B cell (primary cell): ENCODE measurements at regions not wholly inside any gene's neighbourhood (a gene's known extent, or its start where the extent isn't known, plus 50 kb on each side); places are given as distances from the start of the nearest gene placed in this dataset.

Source experiments
- ATAC-seq: fragments of 200-7000 bp; cut with Tn5 transposase; one replicate; pipeline ENCODE4 v1.10.0; 2021; ENCODE audit warnings: low read depth, mild to moderate bottlenecking, moderate number of reproducible peaks, moderate library complexity
- CTCF ChIA-PET: fragments of 350-600 bp; sonication (Branson Sonifier 250); formaldehyde crosslinking; loops from one replicate; lab custom pipeline; 2021; ENCODE audit warnings: antibody characterized with exemption, inconsistent platforms; lab: Charles Lee
- POLR2A ChIA-PET: fragments of 350-600 bp; sonication (Branson Sonifier 250); formaldehyde crosslinking; loops from one replicate; lab custom pipeline; 2021; ENCODE audit warnings: antibody characterized with exemption; lab: Charles Lee
- DNase-seq: peaks from one replicate; pipeline ENCODE4 v3.0.0; 2013
- H2AFZ ChIP-seq: 2 replicates; pipeline ENCODE4 v1.6.1; 2012; ENCODE audit warnings: mild to moderate bottlenecking, low read depth, low read length; ENCODE audit not compliant: insufficient read depth, poor library complexity, severe bottlenecking
- H3K27ac ChIP-seq, 2 donors: 1 replicate in 1 of 2; 2 replicates in 1 of 2; pipeline ENCODE4 v1.5.1; 2012 to 2013; ENCODE audit warnings: low read length in 2 of 2, mild to moderate bottlenecking in 2 of 2, moderate library complexity in 1 of 2
- H3K27me3 ChIP-seq, 4 experiments: fragments of 200-600 bp in 1 of 4; sonication (generic) in 1 of 4; replicated peaks in 1 of 4; 1 replicate in 2 of 4; 2 replicates in 2 of 4; pipeline versions ENCODE4 v1.6.1 to v1.7.0; 2013 to 2016; ENCODE audit warnings: low read length in 3 of 4, mild to moderate bottlenecking in 2 of 4, mixed read lengths in 1 of 4, moderate library complexity in 1 of 4; ENCODE audit not compliant: insufficient read depth in 4 of 4, control insufficient read depth in 3 of 4; ENCODE audit errors: control extremely low read depth in 1 of 4
- H3K36me3 ChIP-seq, 2 experiments: replicated peaks in 1 of 2; 1 replicate in 1 of 2; 2 replicates in 1 of 2; pipeline versions ENCODE4 v1.6.1 to v1.7.1; 2013; ENCODE audit warnings: low read length in 1 of 2; ENCODE audit not compliant: insufficient read depth in 2 of 2, control insufficient read depth in 1 of 2; ENCODE audit errors: control extremely low read depth in 1 of 2, extremely low read depth in 1 of 2
- H3K4me1 ChIP-seq, 2 donors: fragments of 200-600 bp in 1 of 2; sonication (generic) in 1 of 2; 1 replicate in 1 of 2; 2 replicates in 1 of 2; pipeline versions ENCODE4 v1.5.1 to v1.6.1; 2013 to 2017; ENCODE audit warnings: low read length in 2 of 2; ENCODE audit not compliant: control insufficient read depth in 2 of 2, insufficient read depth in 2 of 2
- H3K4me2 ChIP-seq: replicated peaks from 2 replicates; pipeline ENCODE3; 2012; ENCODE audit warnings: mild to moderate bottlenecking, low read depth, low read length; ENCODE audit not compliant: poor library complexity, severe bottlenecking
- H3K4me3 ChIP-seq, 5 experiments: fragments of 200-600 bp in 1 of 5; sonication (generic) in 1 of 5; 1 replicate in 3 of 5; 2 replicates in 2 of 5; pipeline versions ENCODE4 v1.5.1 to v1.7.0; 2011 to 2016; ENCODE audit warnings: low read length in 4 of 5, mild to moderate bottlenecking in 4 of 5, low read depth in 2 of 5, control low read depth in 1 of 5, moderate library complexity in 1 of 5; ENCODE audit not compliant: insufficient read depth in 1 of 5; ENCODE audit errors: control extremely low read depth in 1 of 5, extremely low read depth in 1 of 5
- H3K79me2 ChIP-seq: fragments of 200-600 bp; sonication (generic); one replicate; pipeline ENCODE4 v1.6.0; 2016; ENCODE audit warnings: low read length; ENCODE audit not compliant: control insufficient read depth, insufficient read depth
- H3K9ac ChIP-seq: fragments of 200-600 bp; sonication (generic); 2 replicates; pipeline ENCODE4 v1.6.1; 2017; ENCODE audit warnings: mild to moderate bottlenecking, low read length, moderate library complexity
- H3K9me3 ChIP-seq, 3 donors: one replicate each; pipeline versions ENCODE4 v1.6.1 to v1.7.1; 2013; ENCODE audit warnings: low read length in 2 of 3; ENCODE audit not compliant: control insufficient read depth in 2 of 3, insufficient read depth in 1 of 3; ENCODE audit errors: control extremely low read depth in 1 of 3
- H4K20me1 ChIP-seq: 2 replicates; pipeline ENCODE4 v1.6.0; 2012; ENCODE audit warnings: mild to moderate bottlenecking, low read length; ENCODE audit not compliant: insufficient read depth, control insufficient read depth, poor library complexity, severe bottlenecking
- H3K27ac Mint-ChIP-seq: one replicate; pipeline ENCODE4 v1.8.0; 2021; ENCODE audit warnings: mixed read lengths
- H3K27me3 Mint-ChIP-seq: one replicate; pipeline ENCODE4 v1.8.0; 2021; ENCODE audit warnings: mixed read lengths
- H3K4me1 Mint-ChIP-seq: one replicate; pipeline ENCODE4 v1.8.0; 2021; ENCODE audit warnings: mixed read lengths
- H3K4me3 Mint-ChIP-seq: one replicate; pipeline ENCODE4 v1.8.0; 2021; ENCODE audit warnings: mixed read lengths
- H3K9me3 Mint-ChIP-seq: one replicate; pipeline ENCODE4 v1.8.0; 2022; ENCODE audit warnings: mixed read lengths; ENCODE audit not compliant: insufficient read depth
- EZH2 ChIP-seq: IDR thresholded peaks from 2 replicates; pipeline ENCODE4 v1.6.1; 2012; ENCODE audit warnings: borderline replicate concordance, low read depth, mild to moderate bottlenecking, moderate library complexity, low read length; ENCODE audit not compliant: insufficient read depth, poor library complexity, severe bottlenecking
- WGBS: methylation state at CpG from one replicate; pipeline ENCODE4 v1.1.5; 2013; ENCODE audit warnings: missing lambda C conversion rate; ENCODE audit not compliant: insufficient coverage; 5-methylcytosine and 5-hydroxymethylcytosine counted together
- intact Hi-C: fragments of 100-400 bp; cut with micrococcal nuclease; formaldehyde crosslinking; loops from one replicate; pipeline ENCODE4 v1.10.0; 2022
- TF ChIP-seq, protein P1 (sequence below): fragments of 200-600 bp; IDR thresholded peaks from one replicate; pipeline ENCODE4 v1.8.0; 2022; ENCODE audit warnings: antibody characterized with exemption, mild to moderate bottlenecking

DNA sequence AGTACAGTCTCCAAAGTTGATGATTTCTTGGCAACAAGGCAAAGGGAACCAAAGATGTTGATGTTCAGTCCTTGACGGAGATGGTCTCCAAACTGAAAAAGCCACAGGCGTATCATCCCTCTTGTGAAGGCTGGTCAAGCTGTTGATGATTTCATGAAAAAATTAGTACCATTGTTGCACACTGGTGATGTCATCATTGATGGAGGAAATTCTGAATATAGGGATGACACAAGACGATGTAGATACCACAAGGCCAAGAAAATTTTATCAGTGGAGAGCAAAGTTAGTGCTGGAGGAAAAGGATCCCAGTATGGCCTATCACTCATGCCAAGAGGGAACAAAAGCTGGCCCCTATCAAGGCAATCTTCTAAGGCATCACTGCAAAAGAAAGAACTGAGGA lies 88.7 kb upstream of the KRR1 start:
- CTCF ChIA-PET: interaction anchor here (1.1 kb wide), 1 partner anchor 12 kb away, joined by 3 read pairs; no protein-coding TSS in a partner anchor

DNA sequence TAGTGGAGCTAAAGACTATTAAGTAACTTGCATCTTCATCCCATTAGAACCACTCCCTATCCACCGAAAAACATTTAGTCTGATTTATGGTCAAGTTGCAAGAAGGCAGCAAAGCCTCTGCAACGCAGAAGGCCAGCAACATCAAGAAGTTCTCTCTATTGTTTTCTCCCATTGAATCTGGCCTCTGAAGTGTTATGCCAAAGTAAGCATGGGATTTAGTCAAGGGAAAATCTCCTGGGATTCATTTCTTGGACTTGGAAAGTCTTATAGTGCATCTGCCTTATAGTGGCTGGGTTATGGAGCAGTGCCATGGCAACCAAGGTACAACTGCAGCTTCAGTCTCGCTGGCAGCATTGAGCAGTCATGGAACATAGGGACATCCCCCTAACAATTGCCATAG lies 87.7 kb upstream of the KRR1 start:
- Histone ChIP-seq H3K4me3 (no peak overlapping the region), H3K36me3 (no peaks in the 10 kb centered on the region), H3K4me2 (no peak overlapping the region), H3K4me1 (no peaks in the 10 kb centered on the region), H3K9ac (no peak overlapping the region), H3K27ac (no peak overlapping the region), H3K27me3 (no peaks in the 10 kb centered on the region), H2AFZ (no peak overlapping the region), H3K9me3 (no peaks in the 10 kb centered on the region), H3K79me2 (no peaks in the 10 kb centered on the region), H4K20me1 (no peaks in the 10 kb centered on the region)
- intact Hi-C loops: no loop called here
- ATAC-seq (no peak), DNase-seq (no peak)
- Mint-ChIP-seq H3K9me3 (no peaks in the 10 kb centered on the region), H3K27me3 (peaks cover 6% of the 10 kb centered on the region), H3K4me1 (no peaks in the 10 kb centered on the region), H3K27ac (no peak overlapping the region), H3K4me3 (no peak overlapping the region)
- WGBS: no CpG with 5 or more reads among the region's 3 CpGs
- TF ChIP-seq, protein P1, sequence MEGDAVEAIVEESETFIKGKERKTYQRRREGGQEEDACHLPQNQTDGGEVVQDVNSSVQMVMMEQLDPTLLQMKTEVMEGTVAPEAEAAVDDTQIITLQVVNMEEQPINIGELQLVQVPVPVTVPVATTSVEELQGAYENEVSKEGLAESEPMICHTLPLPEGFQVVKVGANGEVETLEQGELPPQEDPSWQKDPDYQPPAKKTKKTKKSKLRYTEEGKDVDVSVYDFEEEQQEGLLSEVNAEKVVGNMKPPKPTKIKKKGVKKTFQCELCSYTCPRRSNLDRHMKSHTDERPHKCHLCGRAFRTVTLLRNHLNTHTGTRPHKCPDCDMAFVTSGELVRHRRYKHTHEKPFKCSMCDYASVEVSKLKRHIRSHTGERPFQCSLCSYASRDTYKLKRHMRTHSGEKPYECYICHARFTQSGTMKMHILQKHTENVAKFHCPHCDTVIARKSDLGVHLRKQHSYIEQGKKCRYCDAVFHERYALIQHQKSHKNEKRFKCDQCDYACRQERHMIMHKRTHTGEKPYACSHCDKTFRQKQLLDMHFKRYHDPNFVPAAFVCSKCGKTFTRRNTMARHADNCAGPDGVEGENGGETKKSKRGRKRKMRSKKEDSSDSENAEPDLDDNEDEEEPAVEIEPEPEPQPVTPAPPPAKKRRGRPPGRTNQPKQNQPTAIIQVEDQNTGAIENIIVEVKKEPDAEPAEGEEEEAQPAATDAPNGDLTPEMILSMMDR: no peak
- no peak for TF ChIP-seq EZH2
- CTCF ChIA-PET: no interaction called here
- POLR2A ChIA-PET: no interaction called here

More for the DNA sequence above, 88.7 kb upstream of the KRR1 start:
- Mint-ChIP-seq H3K27me3 (peaks cover 9% of the 10 kb centered on the region), H3K4me3 (no peak overlapping the region), H3K4me1 (no peaks in the 10 kb centered on the region), H3K9me3 (no peaks in the 10 kb centered on the region), H3K27ac (no peak overlapping the region)
- Histone ChIP-seq H2AFZ (no peak overlapping the region), H3K9ac (no peak overlapping the region), H3K4me1 (no peaks in the 10 kb centered on the region), H3K27me3 (no peaks in the 10 kb centered on the region), H3K4me3 (no peak overlapping the region), H3K36me3 (no peaks in the 10 kb centered on the region), H4K20me1 (no peaks in the 10 kb centered on the region), H3K79me2 (no peaks in the 10 kb centered on the region), H3K9me3 (no peaks in the 10 kb centered on the region), H3K27ac (no peak overlapping the region), H3K4me2 (no peak overlapping the region)
- POLR2A ChIA-PET: no interaction called here
- intact Hi-C loops: no loop called here
- ATAC-seq: no peak
- no peak for DNase-seq
- TF ChIP-seq, protein P1: no peak
- no peak for TF ChIP-seq EZH2
- WGBS: 100% methylated on average over 2 of the region's 3 CpGs
